Urinary bladder (tissue), 3 donors: ENCODE measurements at regions not wholly inside any gene's neighbourhood (a gene's known extent, or its start where the extent isn't known, plus 50 kb on each side); places are given as distances from the start of the nearest gene placed in this dataset.
"Not testable (repeated sequence)": the region's sequence is repeated elsewhere in the genome, so short reads cannot be mapped to it uniquely, and the experiment has no call there.

ENCODE experiments used
- DNase-seq: peaks from one replicate; pipeline ENCODE4 v3.0.0-alpha.2; 2015; ENCODE audit errors: extremely low spot score
- H3K27ac ChIP-seq: one replicate; pipeline ENCODE4 v1.5.1; 2013; ENCODE audit warnings: low read depth, mild to moderate bottlenecking, moderate library complexity
- H3K36me3 ChIP-seq: one replicate; pipeline ENCODE4 v1.6.1; 2013; ENCODE audit warnings: mild to moderate bottlenecking, moderate library complexity; ENCODE audit not compliant: insufficient read depth
- H3K4me1 ChIP-seq: one replicate; pipeline ENCODE4 v1.6.1; 2013; ENCODE audit warnings: mild to moderate bottlenecking, moderate library complexity; ENCODE audit not compliant: insufficient read depth
- H3K4me3 ChIP-seq: one replicate; pipeline ENCODE4 v1.5.1; 2013; ENCODE audit warnings: low read depth, low read length
- WGBS: extraction: QIAGEN DNeasy Blood & Tissue Kit; methylation state at CpG from one replicate; pipeline ENCODE4 v1.1.7; 2013; 5-methylcytosine and 5-hydroxymethylcytosine counted together
- donor health status: healthy with polysubstance abuse.
- donor health status: healthy.

GRCh38 chr18:66937546-66937945, 333.7 kb upstream of the CDH19 start:
- DNase-seq: no peak
- Histone ChIP-seq H3K36me3 (no peaks in the 10 kb centered on the region), H3K4me3 (no peak overlapping the region), H3K4me1 (no peaks in the 10 kb centered on the region), H3K27ac (no peak overlapping the region)
- WGBS: 89% methylated on average over 2 of the region's 2 CpGs

GRCh38 chr18:66931010-66931409, 327.1 kb upstream of the CDH19 start:
- no peak for DNase-seq
- 90% methylated on average over 11 of the region's 11 CpGs for WGBS

GRCh38 chr18:66916834-66917233, 312.9 kb upstream of the CDH19 start:
- no peaks in the 10 kb centered on the region for H3K36me3 ChIP-seq
- no peaks in the 10 kb centered on the region for H3K4me1 ChIP-seq
- H3K27ac ChIP-seq: no peak overlapping the region
- H3K4me3 ChIP-seq: no peak overlapping the region
- DNase-seq: no peak

More at GRCh38 chr18:66931010-66931409, 327.1 kb upstream of the CDH19 start:
- Histone ChIP-seq H3K36me3 (no peaks in the 10 kb centered on the region), H3K27ac (no peak overlapping the region), H3K4me3 (no peak overlapping the region), H3K4me1 (no peaks in the 10 kb centered on the region)

- DNase-seq: no peak
- H3K4me1 ChIP-seq: no peaks in the 10 kb centered on the region
- no peak overlapping the region for H3K4me3 ChIP-seq
- H3K36me3 ChIP-seq: no peaks in the 10 kb centered on the region
- H3K27ac ChIP-seq: no peak overlapping the region
Observed at GRCh38 chr18:66900837-66901236, 296.9 kb upstream of the CDH19 start.

GRCh38 chr18:66895631-66896030, 291.7 kb upstream of the CDH19 start:
- H3K27ac ChIP-seq: no peak overlapping the region
- DNase-seq: no peak
- H3K4me3 ChIP-seq: no peak overlapping the region
- H3K36me3 ChIP-seq: no peaks in the 10 kb centered on the region
- no peaks in the 10 kb centered on the region for H3K4me1 ChIP-seq

GRCh38 chr18:66894851-66895250, 291.0 kb upstream of the CDH19 start:
- DNase-seq: no peak
- Histone ChIP-seq H3K27ac (no peak overlapping the region), H3K36me3 (no peaks in the 10 kb centered on the region), H3K4me1 (no peaks in the 10 kb centered on the region), H3K4me3 (no peak overlapping the region)
- 74% methylated on average over 3 of the region's 3 CpGs for WGBS

- not testable (repeated sequence) for H3K4me3 ChIP-seq, H3K27ac ChIP-seq, DNase-seq, H3K4me1 ChIP-seq, H3K36me3 ChIP-seq
- WGBS: 95% methylated on average over 13 of the region's 13 CpGs
Observed at GRCh38 chr18:66892388-66892787, 288.5 kb upstream of the CDH19 start.

- H3K27ac ChIP-seq: no peak overlapping the region
- H3K4me3 ChIP-seq: no peak overlapping the region
- H3K4me1 ChIP-seq: no peaks in the 10 kb centered on the region
- H3K36me3 ChIP-seq: no peaks in the 10 kb centered on the region
- no peak for DNase-seq
- WGBS: 74% methylated on average over 3 of the region's 3 CpGs
Observed at GRCh38 chr18:66874812-66875474, 271.1 kb upstream of the CDH19 start.

GRCh38 chr18:66874375-66874774, 270.5 kb upstream of the CDH19 start:
- no peak for DNase-seq
- H3K27ac ChIP-seq: no peak overlapping the region
- H3K4me1 ChIP-seq: no peaks in the 10 kb centered on the region
- H3K4me3 ChIP-seq: no peak overlapping the region
- H3K36me3 ChIP-seq: no peaks in the 10 kb centered on the region

- no peak overlapping the region for H3K4me3 ChIP-seq
- no peak for DNase-seq
- no peaks in the 10 kb centered on the region for H3K36me3 ChIP-seq
- no peaks in the 10 kb centered on the region for H3K4me1 ChIP-seq
- WGBS: 87% methylated on average over 4 of the region's 4 CpGs
- H3K27ac ChIP-seq: no peak overlapping the region
Observed at GRCh38 chr18:66873899-66874298, 270.0 kb upstream of the CDH19 start.

GRCh38 chr18:66872277-66872676, 268.4 kb upstream of the CDH19 start:
- H3K36me3 ChIP-seq: no peaks in the 10 kb centered on the region
- no peak for DNase-seq
- 16% methylated on average over 1 of the region's 1 CpG for WGBS

GRCh38 chr18:66867653-66868052, 263.8 kb upstream of the CDH19 start:
- 50% methylated on average over 4 of the region's 4 CpGs for WGBS
- Histone ChIP-seq H3K27ac (no peak overlapping the region), H3K4me1 (no peaks in the 10 kb centered on the region), H3K4me3 (no peak overlapping the region), H3K36me3 (no peaks in the 10 kb centered on the region)
- DNase-seq: no peak

More at GRCh38 chr18:66872277-66872676, 268.4 kb upstream of the CDH19 start:
- no peaks in the 10 kb centered on the region for H3K4me1 ChIP-seq
- no peak overlapping the region for H3K27ac ChIP-seq
- H3K4me3 ChIP-seq: no peak overlapping the region

GRCh38 chr18:66866427-66866940, 262.6 kb upstream of the CDH19 start:
- H3K4me1 ChIP-seq, H3K4me3 ChIP-seq, H3K36me3 ChIP-seq, DNase-seq, H3K27ac ChIP-seq: not testable (repeated sequence)
- 96% methylated on average over 43 of the region's 43 CpGs for WGBS

- H3K4me1 ChIP-seq: no peaks in the 10 kb centered on the region
- 85% methylated on average over 4 of the region's 4 CpGs for WGBS
- DNase-seq: no peak
- no peaks in the 10 kb centered on the region for H3K36me3 ChIP-seq
- H3K27ac ChIP-seq: no peak overlapping the region
- H3K4me3 ChIP-seq: no peak overlapping the region
Observed at GRCh38 chr18:66838340-66838987, 234.6 kb upstream of the CDH19 start.
